RKO (cell line): ENCODE measurements at regions not wholly inside any gene's neighbourhood (a gene's known extent, or its start where the extent isn't known, plus 50 kb on each side); places are given as distances from the start of the nearest gene placed in this dataset.

Source experiments
- DNase-seq: peaks from one replicate; pipeline ENCODE4 v3.0.0-alpha.2; 2016; ENCODE audit warnings: low spot score

DNA sequence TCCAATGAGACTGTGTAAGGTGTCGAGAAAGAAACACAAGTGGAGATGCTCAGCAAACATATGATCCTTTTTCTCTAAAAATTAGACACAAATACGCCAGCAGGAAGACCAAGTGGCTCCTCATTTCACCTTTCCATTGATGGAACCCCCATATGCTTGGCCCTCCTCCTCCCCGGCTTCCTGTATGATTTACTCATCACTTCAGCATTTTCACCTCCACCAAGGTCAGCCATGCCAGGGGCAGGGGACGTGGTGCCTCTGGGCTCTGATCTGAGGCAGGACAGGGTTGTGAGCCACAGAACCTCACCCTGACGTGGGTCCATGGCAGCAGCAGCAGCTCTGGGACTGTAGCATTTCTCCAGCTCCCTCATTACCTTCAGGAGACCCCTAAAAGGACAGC, 116.8 kb upstream of the PFKP start:
- DNase-seq: no peak

DNA sequence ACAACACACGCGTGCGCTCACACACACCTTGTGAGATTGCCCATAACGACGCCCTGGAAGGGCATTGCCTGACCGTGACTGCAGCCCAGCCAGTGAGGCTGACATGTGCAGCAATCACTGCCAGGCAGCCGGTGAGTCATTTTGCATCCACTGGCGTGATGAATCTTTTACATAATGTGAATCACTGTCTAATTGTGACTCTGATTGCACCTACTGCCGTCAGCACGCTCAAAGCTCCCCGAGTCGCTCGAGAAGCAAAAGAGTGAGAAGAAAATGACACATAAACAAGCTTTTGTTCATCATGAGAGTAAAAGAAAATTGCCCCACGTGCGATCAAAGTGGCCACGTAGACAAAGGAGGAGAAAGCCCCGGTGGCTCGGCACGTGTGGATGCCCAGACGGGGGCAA, 117.4 kb upstream of the PFKP start:
- DNase-seq: peak; percentile 96

DNA sequence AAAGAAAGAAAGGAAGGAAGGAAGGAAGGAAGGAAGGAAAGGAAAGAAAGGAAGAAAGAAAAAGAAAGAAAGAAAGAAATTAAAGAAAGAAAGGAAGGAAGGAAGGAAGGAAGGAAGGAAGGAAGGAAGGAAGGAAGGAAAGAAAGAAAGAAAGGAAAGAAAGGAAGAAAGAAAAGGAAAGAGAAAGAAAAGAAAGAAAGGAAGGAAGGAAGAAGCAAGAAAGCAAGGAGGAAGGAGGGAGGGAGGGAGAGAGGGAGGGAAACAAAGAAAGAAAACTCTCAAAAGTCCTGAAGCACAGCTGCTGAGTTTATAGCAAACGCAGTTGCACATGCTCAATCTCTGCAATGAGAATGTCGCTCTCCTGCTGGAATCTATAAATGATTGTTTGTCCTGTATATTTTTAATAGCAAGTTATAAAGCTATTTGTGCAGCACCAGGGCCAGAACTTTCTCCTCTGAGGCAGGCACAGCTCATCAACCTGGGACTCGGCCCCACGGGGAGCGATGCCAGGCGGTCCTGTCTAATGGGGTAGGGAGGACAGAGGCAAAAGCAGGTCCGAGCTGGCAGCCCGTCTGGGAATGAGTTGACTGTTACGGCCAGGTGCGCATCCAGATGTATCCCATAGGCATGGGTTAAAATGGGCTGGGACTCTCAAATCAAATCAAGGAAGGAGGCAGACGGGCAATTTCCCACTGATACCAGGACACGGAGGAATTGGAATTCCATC, 118.0 kb upstream of the PFKP start:
- DNase-seq: no peak

DNA sequence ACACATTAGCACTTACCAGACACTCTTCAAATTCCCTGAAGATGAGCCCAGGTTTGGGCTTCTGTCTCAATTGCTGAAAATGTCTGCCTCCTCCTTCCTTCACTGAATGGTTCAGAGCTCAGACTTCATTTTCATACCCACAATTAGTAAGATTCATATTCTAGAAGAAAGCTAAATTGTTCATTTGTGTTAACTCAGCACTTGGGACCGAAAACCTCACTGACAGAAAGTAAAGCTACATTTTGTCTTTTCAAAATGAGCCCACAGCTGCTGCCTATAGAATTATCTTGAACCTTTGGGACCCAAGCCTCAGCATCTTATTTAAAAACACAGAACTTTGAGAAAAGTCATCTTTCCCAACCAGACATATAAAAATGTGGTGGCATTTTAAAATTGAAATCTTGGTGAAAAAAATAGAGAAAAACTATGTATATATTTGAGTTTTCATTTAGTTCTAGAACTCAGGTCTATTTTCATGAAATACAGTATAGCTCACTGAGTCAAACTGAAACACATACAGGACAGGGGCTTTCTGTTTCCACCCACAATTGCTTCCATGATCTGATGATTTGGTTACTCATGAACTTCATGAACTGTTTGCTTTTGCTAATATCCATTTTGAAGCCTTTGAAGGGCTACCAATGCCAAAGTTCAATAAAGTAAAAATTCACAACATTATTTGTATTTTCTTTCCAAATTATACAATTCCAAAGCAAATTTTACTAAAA, 119.1 kb upstream of the PFKP start:
- no peak for DNase-seq

DNA sequence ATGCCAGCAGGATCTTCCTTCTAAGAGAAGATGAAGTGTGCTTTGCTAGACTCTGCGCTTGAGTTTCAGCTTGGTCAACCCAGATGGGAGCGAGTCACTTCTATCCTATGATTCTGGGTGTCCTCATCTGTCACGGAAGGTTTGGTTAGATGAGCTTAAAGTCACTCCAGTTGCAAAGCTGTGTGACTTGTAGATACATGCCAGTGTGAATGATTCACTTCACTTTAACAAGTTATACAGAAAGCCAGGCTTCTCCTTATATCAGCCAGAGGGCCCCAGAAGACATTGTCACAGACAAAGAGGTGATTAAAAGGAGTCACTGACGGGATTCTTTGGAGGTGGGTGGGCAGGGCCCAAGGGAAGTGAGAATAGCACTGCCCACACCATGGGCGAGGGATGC, 122.6 kb upstream of the PFKP start:
- DNase-seq: no peak

DNA sequence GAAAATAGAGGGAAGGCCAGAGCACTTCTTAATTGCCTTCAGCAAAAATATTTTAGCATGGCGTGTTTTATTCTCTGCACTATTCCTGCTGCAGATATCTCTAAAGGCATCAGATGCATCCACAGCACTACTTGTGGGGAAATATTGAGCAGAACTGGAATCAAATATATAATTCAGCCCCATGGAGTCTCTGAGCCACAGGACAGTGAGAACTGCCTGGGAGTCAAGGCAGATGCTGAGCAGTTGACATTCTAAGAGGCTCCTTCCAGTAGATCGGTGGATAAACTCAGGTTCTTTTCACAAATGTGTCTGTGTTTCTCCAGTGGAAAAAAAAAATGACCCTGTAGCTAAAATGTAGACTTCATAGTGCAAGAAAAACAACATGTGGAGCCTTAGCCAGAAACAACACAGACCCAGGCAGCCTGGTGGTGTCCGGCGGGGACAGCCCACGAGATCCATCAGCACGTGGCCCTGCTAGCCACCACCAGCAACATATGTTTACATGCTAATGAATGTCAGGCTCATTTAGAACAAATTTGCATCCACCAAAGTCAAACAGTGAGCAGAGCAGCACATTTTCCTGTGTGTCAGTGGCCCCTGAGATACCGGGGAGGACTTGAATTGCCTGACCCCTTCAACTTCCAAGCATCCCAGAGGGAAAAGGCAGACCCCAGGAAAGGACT, 123.3 kb upstream of the PFKP start:
- no peak for DNase-seq

DNA sequence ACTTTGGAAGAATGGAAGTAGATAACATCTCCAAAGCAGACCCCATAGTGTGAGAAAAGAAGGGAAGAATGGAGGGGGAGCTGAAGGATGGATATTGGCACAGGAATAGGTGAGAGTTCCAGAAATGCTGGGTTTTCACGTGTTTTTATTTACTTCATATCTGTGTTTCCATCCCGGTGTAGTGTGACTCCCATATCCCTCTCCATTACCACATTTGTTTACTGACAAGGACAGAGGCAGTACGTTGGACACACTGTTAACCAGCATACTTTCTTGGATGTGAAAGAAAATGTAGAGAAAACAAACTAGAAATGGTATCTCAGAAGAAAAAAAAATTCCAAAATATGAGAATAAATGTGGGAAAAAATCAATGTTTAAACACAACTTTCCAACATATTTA, 124.4 kb upstream of the PFKP start:
- no peak for DNase-seq

DNA sequence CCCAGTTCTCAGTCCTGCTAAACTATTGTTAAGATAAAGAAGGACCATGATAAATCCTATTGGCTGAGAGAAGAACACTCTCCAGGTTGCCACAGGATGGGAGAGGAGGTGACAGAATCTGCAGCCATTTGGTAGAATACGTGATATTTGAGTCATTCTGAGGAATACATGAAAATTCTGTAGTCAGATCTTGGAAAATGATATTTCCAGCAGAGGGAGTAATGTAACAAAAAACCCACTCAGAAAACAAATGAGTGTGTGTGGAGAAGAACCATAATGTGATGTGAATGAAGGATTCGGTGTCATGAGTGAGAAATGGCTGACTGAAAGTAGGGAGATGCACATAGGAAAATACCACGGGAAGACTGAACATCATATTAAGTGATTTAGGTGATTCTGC, 128.5 kb upstream of the PFKP start:
- DNase-seq: peak; percentile 34

DNA sequence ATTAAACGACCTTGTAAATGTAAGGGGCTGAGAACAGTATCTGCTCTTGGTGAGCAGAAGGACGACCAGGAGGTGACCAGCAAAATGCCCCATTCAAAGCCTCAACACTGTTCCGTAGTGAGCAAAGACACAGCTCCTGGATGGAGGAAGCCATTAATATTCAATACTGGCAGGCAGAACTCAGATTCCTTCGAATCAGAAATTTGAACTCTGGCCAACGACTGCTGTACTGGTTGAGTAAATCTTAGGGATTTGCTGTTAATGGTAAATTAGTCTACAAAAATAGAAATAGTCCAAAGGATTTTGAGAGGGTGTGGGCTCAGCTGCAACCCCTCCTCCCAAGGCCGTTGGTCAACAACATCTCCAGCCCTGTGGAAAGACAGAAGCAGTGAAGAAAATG, 130.5 kb upstream of the PFKP start:
- DNase-seq: no peak

DNA sequence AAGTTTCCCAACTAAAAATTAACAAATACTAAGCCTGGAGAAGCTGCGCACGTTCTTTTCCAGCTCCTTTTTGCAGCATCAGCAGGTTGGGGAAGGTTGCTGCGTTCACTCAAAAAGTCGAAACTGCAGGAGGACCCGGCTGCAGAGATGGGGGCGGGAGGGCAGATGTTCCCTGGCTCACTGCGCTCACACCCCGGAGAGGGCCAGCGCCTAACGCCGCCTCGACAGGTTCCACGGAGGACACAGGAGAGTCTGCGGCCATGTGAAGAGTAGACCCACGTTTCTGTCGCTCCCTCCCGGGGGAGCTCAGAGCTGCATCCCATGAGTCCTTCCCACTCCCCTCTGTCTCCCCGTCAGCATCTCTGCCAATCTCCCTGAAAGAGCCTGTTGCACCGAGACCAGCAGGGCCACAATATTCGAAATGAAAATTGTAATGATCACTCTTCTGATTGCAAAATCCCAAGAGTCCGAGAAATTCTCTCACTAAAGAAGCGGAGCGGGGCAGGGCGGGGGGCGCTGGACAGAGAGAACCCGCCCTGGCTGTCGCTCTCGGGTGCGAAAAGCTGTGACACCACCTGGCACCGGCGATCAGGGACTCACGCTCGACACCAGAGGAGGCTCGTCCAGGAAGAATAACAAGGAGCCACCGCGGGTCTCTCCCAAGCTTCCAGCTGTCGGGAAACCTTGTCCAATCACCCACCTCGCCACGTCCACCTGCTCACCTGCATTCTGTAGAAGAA, 131.5 kb upstream of the PFKP start:
- no peak for DNase-seq

DNA sequence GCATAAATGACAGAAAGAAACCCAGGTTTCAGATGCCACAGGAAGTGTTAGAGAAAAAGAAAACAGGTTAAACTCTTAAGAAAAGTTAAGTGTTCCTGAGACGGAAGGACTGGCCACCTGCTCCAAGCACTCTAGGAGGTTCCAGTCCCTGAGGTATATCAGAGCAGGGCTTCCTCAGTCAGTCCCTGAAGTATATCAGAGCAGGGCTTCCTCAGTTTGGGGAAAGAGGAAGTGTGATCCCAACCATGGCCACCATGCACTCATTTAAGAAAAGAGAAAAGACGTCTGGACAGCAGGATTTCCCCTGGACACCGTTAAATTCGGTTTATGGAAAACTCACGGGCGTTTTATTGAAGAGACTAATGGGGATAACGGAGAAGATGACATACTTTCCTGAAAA, 133.4 kb upstream of the PFKP start:
- DNase-seq: no peak

DNA sequence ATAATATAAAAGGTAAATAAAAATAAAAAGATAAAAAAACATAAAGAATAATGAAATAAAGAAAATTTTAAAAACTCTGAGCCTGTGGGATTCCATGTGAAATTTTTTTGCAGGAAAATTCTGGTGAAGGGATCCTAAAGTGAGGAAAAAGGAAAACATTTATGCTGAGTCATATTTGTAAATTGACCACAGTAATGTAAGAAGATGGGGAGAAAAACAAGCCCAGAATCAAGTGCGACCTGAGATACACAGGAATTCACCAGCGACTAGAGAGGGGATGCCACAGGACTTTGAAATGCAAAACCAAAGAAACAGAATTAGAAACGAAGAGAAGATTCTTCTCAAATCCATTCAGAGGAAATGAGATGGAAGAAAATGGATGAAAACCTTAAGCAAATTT, 133.8 kb upstream of the PFKP start:
- DNase-seq: no peak

DNA sequence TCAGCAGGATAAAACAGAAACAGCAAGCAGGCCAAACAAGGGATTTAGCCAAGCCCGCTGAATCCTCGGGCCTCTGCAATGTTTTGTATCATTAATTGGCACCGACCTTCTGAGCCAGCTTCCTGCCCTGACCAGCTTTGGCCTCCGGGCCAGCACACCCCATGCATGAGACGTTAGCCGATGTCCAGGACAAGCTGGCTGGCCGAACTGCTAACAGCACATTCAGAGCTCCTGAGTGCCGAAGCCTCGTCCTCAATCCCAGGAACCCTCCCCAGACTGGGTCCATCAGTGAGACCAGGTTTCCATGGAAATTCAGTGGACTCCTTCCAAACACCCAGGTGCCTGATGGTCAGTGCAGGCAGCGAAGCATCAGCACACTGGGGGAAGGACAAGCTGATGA, 134.3 kb upstream of the PFKP start:
- DNase-seq: no peak

DNA sequence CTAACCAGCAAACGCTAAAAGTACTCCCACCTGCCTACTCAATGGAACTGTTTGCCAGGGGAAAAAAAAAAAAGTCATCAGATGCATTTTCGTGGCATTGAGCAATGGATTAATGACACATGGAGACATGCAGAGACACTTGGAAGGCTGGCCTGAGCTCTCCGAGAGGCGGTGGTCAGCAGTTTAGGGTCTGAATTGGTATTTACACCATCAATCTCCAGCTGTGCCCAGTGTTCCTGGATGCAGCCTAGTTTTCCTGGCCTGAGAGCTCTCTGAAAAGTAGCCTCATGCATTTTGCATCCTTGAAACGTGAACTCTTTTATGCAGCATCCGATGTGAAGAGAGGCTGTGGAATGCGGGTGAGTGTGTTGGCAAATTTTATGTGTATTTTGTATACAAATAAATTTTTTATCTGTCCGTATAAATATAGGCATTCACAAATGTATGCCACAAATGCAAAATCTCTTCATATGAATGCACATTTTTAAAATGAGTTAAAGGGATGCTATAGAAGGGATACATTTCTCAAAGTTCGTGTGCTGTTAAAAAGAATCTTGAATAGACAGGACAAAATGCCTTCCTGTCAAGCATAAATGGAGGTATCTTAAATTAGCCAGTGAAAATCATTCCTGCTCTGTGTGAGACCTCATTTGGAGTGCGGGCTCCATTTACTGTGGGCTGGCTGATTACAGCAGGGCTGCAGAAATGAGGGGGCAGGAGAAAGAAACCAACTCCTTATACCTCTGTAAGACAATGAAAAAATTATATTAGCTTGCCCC, 137.7 kb upstream of the PFKP start:
- DNase-seq: no peak

DNA sequence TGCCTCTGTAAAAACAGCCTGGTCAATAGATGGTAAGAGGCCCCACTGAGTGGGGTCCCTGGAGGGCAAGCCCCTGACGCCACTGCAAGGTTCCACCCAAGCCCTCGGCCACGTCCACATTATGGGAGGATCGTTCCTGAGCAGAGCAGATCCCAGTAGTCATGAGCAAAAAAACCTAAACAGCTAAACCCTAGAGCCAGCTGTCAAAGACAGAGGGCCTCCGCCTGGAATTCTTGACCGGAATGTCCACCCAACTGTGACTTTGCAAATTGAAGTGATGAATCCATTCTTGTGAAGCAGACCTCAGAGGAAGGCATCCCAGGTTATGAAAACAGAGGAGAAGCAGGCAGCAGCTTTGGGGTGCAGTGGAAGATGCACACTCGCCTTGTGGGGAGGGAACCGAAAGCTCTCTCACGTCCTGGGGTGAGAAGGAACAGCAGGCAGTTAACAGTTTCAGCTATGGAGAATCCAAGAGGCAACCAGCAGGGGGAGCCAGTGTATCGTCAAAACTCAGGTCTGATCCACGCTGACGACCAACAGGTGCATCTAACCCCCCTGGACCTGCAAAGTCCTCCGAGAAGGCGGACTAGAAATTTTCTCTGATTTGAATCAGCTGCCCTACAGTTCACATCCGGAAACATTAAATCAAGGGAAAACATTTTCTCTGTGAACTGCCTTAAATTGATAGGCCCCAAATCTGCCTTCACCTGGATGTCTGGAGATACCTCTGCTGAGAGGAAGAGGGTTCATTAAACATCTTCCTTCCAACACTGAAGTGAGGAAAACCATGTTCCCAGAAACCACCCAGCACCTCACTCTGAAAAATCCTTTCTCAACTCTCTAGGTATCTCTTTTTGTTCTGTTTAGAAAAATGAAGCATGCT, 139.1 kb upstream of the PFKP start:
- peak; percentile 58 for DNase-seq

DNA sequence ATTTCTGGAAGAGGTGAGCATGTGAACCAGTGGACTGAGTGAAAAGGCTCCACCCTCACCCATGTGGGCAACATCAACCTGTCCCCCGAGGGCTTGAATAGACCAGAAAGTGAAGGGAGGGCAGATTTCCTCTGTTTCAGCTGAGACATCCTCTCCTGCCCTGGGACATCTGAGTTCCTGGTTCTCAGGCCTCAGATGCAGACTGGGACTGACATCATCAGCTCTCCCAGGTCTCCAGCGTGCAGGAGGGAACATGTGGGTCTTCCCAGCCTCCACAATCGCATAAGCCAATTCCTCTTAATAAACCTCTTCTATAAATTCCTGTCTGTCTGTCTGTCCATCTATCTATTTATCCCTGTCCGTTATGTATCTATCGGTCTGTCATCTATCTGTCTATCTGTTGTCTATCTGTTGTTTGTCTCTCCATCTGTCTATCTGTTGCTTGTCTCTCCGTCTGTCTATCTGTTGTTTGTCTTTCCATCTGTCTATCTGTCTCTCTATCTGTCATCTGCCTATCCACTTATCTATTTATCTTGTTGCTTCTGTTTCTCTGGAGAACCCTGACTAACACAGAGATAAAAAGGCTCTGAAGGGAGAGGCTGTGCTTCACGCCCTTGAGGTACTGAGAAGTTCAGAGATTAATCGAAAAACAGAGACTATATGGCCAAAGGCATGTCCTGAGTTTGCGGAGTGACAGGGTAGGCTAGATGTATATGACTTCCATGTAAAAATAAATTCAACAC, 140.3 kb upstream of the PFKP start:
- no peak for DNase-seq

DNA sequence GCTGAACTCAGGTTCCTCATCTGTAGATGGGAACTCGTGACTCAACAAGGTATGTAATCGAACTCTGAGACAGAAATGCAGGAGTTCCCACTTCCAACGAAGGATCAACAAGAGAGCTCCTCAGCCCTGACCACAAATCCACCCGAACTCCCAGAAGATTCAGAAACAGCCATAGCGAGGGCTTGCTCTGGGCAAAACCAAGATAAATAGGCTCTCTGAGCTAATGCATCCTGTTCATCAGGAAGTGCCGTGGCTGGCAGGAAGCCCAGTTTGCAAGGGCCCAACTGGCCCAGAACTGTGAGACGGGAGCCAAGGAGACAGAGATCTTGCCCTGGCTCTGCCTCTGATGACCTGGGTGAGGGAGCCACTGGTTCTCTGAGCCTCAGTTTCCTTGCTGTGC, 141.7 kb upstream of the PFKP start:
- DNase-seq: no peak

DNA sequence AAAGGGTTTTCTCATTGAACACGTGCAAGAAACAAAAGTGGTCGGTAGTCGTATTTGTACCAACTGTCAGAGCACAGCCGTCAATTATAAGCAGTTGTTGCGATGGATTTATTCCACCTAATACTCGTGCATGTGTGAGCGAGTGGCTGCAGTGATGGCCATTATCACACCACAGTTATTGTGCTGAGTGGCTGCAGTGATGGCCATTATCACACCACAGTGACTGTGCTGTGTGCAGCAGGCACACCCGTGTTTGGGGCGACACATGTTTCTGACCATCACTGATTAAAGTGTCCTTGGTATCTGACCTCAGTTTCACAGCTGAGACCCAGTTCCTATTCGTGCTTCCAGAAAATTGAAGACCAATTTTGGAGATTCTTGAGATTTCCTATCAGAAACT, 142.9 kb upstream of the PFKP start:
- no peak for DNase-seq

DNA sequence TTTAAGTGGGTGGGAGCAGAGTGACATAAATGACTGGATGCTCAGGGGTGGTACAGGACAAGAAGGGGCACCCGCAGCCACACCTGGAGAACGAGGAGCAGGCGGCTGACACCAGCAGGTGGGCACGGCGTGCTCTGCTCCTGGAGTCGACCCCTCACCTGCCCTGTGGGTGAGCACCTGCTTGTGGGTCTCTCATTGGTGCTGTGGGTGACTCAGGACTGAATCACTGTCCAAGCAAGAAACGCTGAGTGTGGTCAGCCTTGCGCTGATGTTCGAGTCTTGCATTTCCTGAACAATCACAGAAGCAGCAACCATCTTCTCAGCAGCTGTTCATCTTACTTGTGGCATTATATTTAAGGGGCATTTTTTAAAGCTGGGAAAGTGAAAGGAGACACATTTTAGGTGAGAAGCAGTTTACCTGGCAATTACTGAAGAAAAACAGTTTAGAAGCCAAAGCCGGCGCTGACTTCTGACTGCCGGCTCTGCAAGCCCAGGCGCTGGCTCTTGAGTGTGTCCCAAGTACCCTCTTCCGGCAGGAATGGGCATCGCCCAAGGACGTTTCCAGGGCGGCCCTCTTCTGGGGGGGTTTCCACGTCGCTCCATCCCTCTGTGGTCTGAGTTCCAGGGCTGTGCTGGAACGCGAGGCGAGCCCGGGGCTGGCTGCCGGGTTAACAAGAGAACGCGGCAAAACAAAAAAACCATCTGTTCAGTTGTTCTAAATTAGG, 145.2 kb upstream of the PFKP start:
- DNase-seq: no peak
